ENCODE measurements at regions not wholly inside any gene's neighbourhood (a gene's known extent, or its start where the extent isn't known, plus 50 kb on each side); places are given as distances from the start of the nearest gene placed in this dataset.
"Not testable (repeated sequence)": the region's sequence is repeated elsewhere in the genome, so short reads cannot be mapped to it uniquely, and the experiment has no call there.

GRCh38 chr1:116297495-116298212 is 75.4 kb upstream of the ATP1A1 start:
- no peak for DNase-seq

- not testable (repeated sequence) for DNase-seq
These were observed 74.8 kb upstream of the ATP1A1 start for GRCh38 chr1:116298213-116298579.

- no peak for DNase-seq
These were observed 74.3 kb upstream of the ATP1A1 start for GRCh38 chr1:116298746-116299145.

- DNase-seq: no peak
These were observed 73.8 kb upstream of the ATP1A1 start for GRCh38 chr1:116299248-116299647.

GRCh38 chr1:116302281-116302680 is 70.8 kb upstream of the ATP1A1 start:
- no peak for DNase-seq

GRCh38 chr1:116306102-116306501 is 66.9 kb upstream of the ATP1A1 start:
- no peak for DNase-seq

- no peak for DNase-seq
These were observed 66.1 kb upstream of the ATP1A1 start for GRCh38 chr1:116306840-116307442.

- no peak for DNase-seq
These were observed 64.8 kb upstream of the ATP1A1 start for GRCh38 chr1:116308276-116308675.

- DNase-seq: no peak
These were observed 63.8 kb upstream of the ATP1A1 start for GRCh38 chr1:116309090-116309870.

- peak; percentile 84 to 89 for DNase-seq
These were observed 62.9 kb upstream of the ATP1A1 start for GRCh38 chr1:116310180-116310579.

GRCh38 chr1:116311193-116311592 is 61.9 kb upstream of the ATP1A1 start:
- no peak for DNase-seq

- peak; percentile 39 to 47 for DNase-seq
These were observed 61.0 kb upstream of the ATP1A1 start for GRCh38 chr1:116311756-116312680.

- no peak for DNase-seq
These were observed 60.4 kb upstream of the ATP1A1 start for GRCh38 chr1:116312681-116313069.

- DNase-seq: no peak
These were observed 59.3 kb upstream of the ATP1A1 start for GRCh38 chr1:116313776-116314175.

- DNase-seq: no peak
These were observed 58.6 kb upstream of the ATP1A1 start for GRCh38 chr1:116314305-116314919.

- no peak for DNase-seq
These were observed 56.7 kb upstream of the ATP1A1 start for GRCh38 chr1:116316373-116316772.

- no peak for DNase-seq
These were observed 54.1 kb upstream of the ATP1A1 start for GRCh38 chr1:116318897-116319296.

- no peak for DNase-seq
These were observed 52.2 kb upstream of the ATP1A1 start for GRCh38 chr1:116320874-116321273.

- no peak for DNase-seq
These were observed 51.3 kb upstream of the ATP1A1 start for GRCh38 chr1:116321766-116322175.

- no peak for DNase-seq
These were observed 50.2 kb upstream of the ATP1A1 start for GRCh38 chr1:116322752-116323405.

Measured in right lung (tissue), 2 donors.